ENCODE measurements at regions not wholly inside any gene's neighbourhood (a gene's known extent, or its start where the extent isn't known, plus 50 kb on each side); places are given as distances from the start of the nearest gene placed in this dataset.

- Histone ChIP-seq H3K27ac (no peak overlapping the region), H3K9me3 (no peaks in the 10 kb centered on the region), H3K4me1 (ENCODE audit: control insufficient read depth in 1 of 2, low read depth in 2 of 2) (no peaks in the 10 kb centered on the region), H3K4me3 (no peak overlapping the region), H3K27me3 (replicated peaks; ENCODE audit: insufficient read depth) (no peaks in the 10 kb centered on the region), H3K36me3 (no peaks in the 10 kb centered on the region)
- TF ChIP-seq CTCF (IDR thresholded peaks at IDR 0.05): no peak
- ATAC-seq (ENCODE audit: insufficient number of reproducible peaks, low FRiP score, low read depth) (no peak), DNase-seq (ENCODE audit: low spot score) (no peak)
Measured at GRCh38 chr2:104547221-104547620, 306.7 kb upstream of the POU3F3 start.

- Histone ChIP-seq H3K4me1 (ENCODE audit: control insufficient read depth in 1 of 2, low read depth in 2 of 2) (no peaks in the 10 kb centered on the region), H3K9me3 (no peaks in the 10 kb centered on the region), H3K4me3 (no peak overlapping the region), H3K36me3 (no peaks in the 10 kb centered on the region), H3K27me3 (replicated peaks; ENCODE audit: insufficient read depth) (no peaks in the 10 kb centered on the region), H3K27ac (no peak overlapping the region)
- no peak for TF ChIP-seq CTCF (IDR thresholded peaks at IDR 0.05)
- no peak for ATAC-seq (ENCODE audit: insufficient number of reproducible peaks, low FRiP score, low read depth)
- no peak for DNase-seq (ENCODE audit: low spot score)
Measured at GRCh38 chr2:104561251-104561650, 292.7 kb upstream of the POU3F3 start.

GRCh38 chr2:104562537-104562936 lies 291.4 kb upstream of the POU3F3 start:
- Histone ChIP-seq H3K4me1 (ENCODE audit: control insufficient read depth in 1 of 2, low read depth in 2 of 2) (no peaks in the 10 kb centered on the region), H3K27me3 (replicated peaks; ENCODE audit: insufficient read depth) (no peaks in the 10 kb centered on the region), H3K36me3 (no peaks in the 10 kb centered on the region), H3K9me3 (no peaks in the 10 kb centered on the region), H3K27ac (no peak overlapping the region), H3K4me3 (no peak overlapping the region)
- DNase-seq (ENCODE audit: low spot score) (no peak), ATAC-seq (ENCODE audit: insufficient number of reproducible peaks, low FRiP score, low read depth) (no peak)
- TF ChIP-seq CTCF (IDR thresholded peaks at IDR 0.05): no peak

GRCh38 chr2:104563398-104563996 lies 290.4 kb upstream of the POU3F3 start:
- no peak overlapping the region for H3K27ac ChIP-seq
- H3K4me1 ChIP-seq (ENCODE audit: control insufficient read depth in 1 of 2, low read depth in 2 of 2): no peaks in the 10 kb centered on the region
- no peaks in the 10 kb centered on the region for H3K9me3 ChIP-seq
- no peak for ATAC-seq (ENCODE audit: insufficient number of reproducible peaks, low FRiP score, low read depth)
- no peaks in the 10 kb centered on the region for H3K27me3 ChIP-seq (replicated peaks; ENCODE audit: insufficient read depth)
- no peak for DNase-seq (ENCODE audit: low spot score)
- no peak for TF ChIP-seq CTCF (IDR thresholded peaks at IDR 0.05)
- H3K4me3 ChIP-seq: no peak overlapping the region
- H3K36me3 ChIP-seq: no peaks in the 10 kb centered on the region

- Histone ChIP-seq H3K4me3 (no peak overlapping the region), H3K27ac (no peak overlapping the region), H3K27me3 (replicated peaks; ENCODE audit: insufficient read depth) (no peaks in the 10 kb centered on the region), H3K4me1 (ENCODE audit: control insufficient read depth in 1 of 2, low read depth in 2 of 2) (no peaks in the 10 kb centered on the region), H3K9me3 (no peaks in the 10 kb centered on the region), H3K36me3 (no peaks in the 10 kb centered on the region)
- DNase-seq (ENCODE audit: low spot score) (no peak), ATAC-seq (ENCODE audit: insufficient number of reproducible peaks, low FRiP score, low read depth) (no peak)
- TF ChIP-seq CTCF (IDR thresholded peaks at IDR 0.05): no peak
Measured at GRCh38 chr2:104568247-104568646, 285.7 kb upstream of the POU3F3 start.

Data from thoracic aorta (tissue), 2 donors.